Endothelial cell of umbilical vein (primary cell): ENCODE measurements at regions not wholly inside any gene's neighbourhood (a gene's known extent, or its start where the extent isn't known, plus 50 kb on each side); places are given as distances from the start of the nearest gene placed in this dataset.

ENCODE experiments used
- BruUV-seq: library from RNA; stranded (reverse); fragments of 400-500 nt; replicated peaks from 2 replicates; lab custom pipeline; 2021; lab: Mats Ljungman, UMichigan
- CTCF ChIA-PET: fragments of 300-600, 350-600 bp; sonication (Branson Sonifier 250); formaldehyde crosslinking; loops from one replicate; lab custom pipeline; 2021; ENCODE audit warnings: antibody characterized with exemption, inconsistent platforms; lab: Charles Lee
- POLR2A ChIA-PET: fragments of 300-600, 350-600 bp; sonication (Branson Sonifier 250); formaldehyde crosslinking; loops from one replicate; lab custom pipeline; 2021; ENCODE audit warnings: antibody characterized with exemption, inconsistent platforms; lab: Charles Lee
- DNase-seq: peaks from one replicate; pipeline ENCODE4 v3.0.0-alpha.2; 2011; ENCODE audit warnings: low read depth, low spot score
- FAIRE-seq: peaks from 2 replicates; lab custom pipeline; 2011; peaks lifted over from hg19 to GRCh38; lab: Jason Lieb, UNC
- H2AFZ ChIP-seq: 2 replicates; pipeline ENCODE4 v1.6.0; 2012; ENCODE audit warnings: low read depth, low read length, control low read depth, inconsistent platforms
- H3K27ac ChIP-seq: 2 replicates; pipeline ENCODE4 v1.5.1; 2011; ENCODE audit warnings: low read depth, mild to moderate bottlenecking, control low read depth, low read length, moderate library complexity; ENCODE audit not compliant: insufficient read depth
- H3K27me3 ChIP-seq, 2 experiments: 2 replicates each; pipeline versions ENCODE4 v1.6.0 to v1.6.1; 2011; ENCODE audit warnings: low read length in 2 of 2, mixed read lengths in 1 of 2; ENCODE audit not compliant: control insufficient read depth in 2 of 2, insufficient read depth in 2 of 2
- H3K36me3 ChIP-seq, 2 experiments: 2 replicates in 1 of 2; 3 replicates in 1 of 2; pipeline ENCODE4 v1.5.1; 2011; ENCODE audit warnings: low read length in 2 of 2, mild to moderate bottlenecking in 1 of 2, moderate library complexity in 1 of 2; ENCODE audit not compliant: control insufficient read depth in 2 of 2, insufficient read depth in 2 of 2; ENCODE audit errors: extremely low read depth in 1 of 2
- H3K4me1 ChIP-seq: 3 replicates; pipeline ENCODE4 v1.5.1; 2011; ENCODE audit warnings: mild to moderate bottlenecking, low read length; ENCODE audit not compliant: control insufficient read depth, insufficient read depth; ENCODE audit errors: extremely low read depth
- H3K4me2 ChIP-seq: 2 replicates; pipeline ENCODE4 v1.6.1; 2011; ENCODE audit warnings: low read length, control low read depth, mixed read lengths; ENCODE audit not compliant: insufficient read depth
- H3K4me3 ChIP-seq, 3 experiments: fragments of 200-600 bp in 1 of 3; sonication (generic), shearing (Covaris generic) in 1 of 3; replicated peaks in 1 of 3; 2 replicates each; pipeline ENCODE4 v1.5.1; 2011 to 2016; ENCODE audit warnings: control low read depth in 3 of 3, low read length in 3 of 3, mild to moderate bottlenecking in 2 of 3, inconsistent platforms in 1 of 3, low read depth in 1 of 3, moderate library complexity in 1 of 3; ENCODE audit not compliant: insufficient read depth in 1 of 3
- H3K79me2 ChIP-seq: 2 replicates; pipeline ENCODE4 v1.6.0; 2012; ENCODE audit warnings: low read length, inconsistent platforms; ENCODE audit not compliant: control insufficient read depth, insufficient read depth
- H3K9ac ChIP-seq: replicated peaks from 2 replicates; pipeline ENCODE3; 2011; ENCODE audit warnings: low read length, control low read depth; ENCODE audit not compliant: insufficient read depth; ENCODE audit errors: extremely low read depth
- H3K9me1 ChIP-seq: replicated peaks from 3 replicates; pipeline ENCODE4 v1.6.0; 2011; ENCODE audit warnings: mild to moderate bottlenecking, low read length; ENCODE audit not compliant: control insufficient read depth, insufficient read depth; ENCODE audit errors: extremely low read depth
- H3K9me3 ChIP-seq: replicated peaks from 2 replicates; pipeline ENCODE4 v1.5.1; 2012; ENCODE audit warnings: low read length, inconsistent platforms; ENCODE audit not compliant: control insufficient read depth, insufficient read depth
- H4K20me1 ChIP-seq: replicated peaks from 2 replicates; pipeline ENCODE3; 2011; ENCODE audit warnings: mild to moderate bottlenecking, low read length; ENCODE audit not compliant: control insufficient read depth, insufficient read depth; ENCODE audit errors: extremely low read depth
- CTCF ChIP-seq, 2 donors: IDR thresholded peaks; 1 replicate in 1 of 2; 2 replicates in 1 of 2; pipeline ENCODE4 v1.5.1; 2011; ENCODE audit warnings: low read length in 2 of 2, mild to moderate bottlenecking in 2 of 2, moderate library complexity in 2 of 2, control low read depth in 1 of 2, inconsistent platforms in 1 of 2, low read depth in 1 of 2; ENCODE audit not compliant: insufficient read depth in 1 of 2; ENCODE audit errors: extremely low read depth in 1 of 2
- EZH2 ChIP-seq: IDR thresholded peaks from 2 replicates; pipeline ENCODE4 v1.6.1; 2012; ENCODE audit warnings: borderline replicate concordance, low read depth, mild to moderate bottlenecking, moderate library complexity, low read length, inconsistent platforms; ENCODE audit not compliant: severe bottlenecking
- FOS ChIP-seq: IDR thresholded peaks from 2 replicates; pipeline ENCODE4 v1.6.1; 2011; ENCODE audit warnings: mild to moderate bottlenecking, low read length, moderate library complexity, borderline replicate concordance; ENCODE audit not compliant: insufficient read depth
- GATA2 ChIP-seq: IDR thresholded peaks from 2 replicates; pipeline ENCODE4 v1.7.0; 2011; ENCODE audit warnings: low read depth, mild to moderate bottlenecking, moderate library complexity, mixed read lengths, low read length; ENCODE audit not compliant: insufficient read length, insufficient read depth
- JUN ChIP-seq: IDR thresholded peaks from 2 replicates; pipeline ENCODE4 v1.6.1; 2011; ENCODE audit warnings: borderline replicate concordance, low read depth; ENCODE audit not compliant: insufficient read length, insufficient read depth
- MYC ChIP-seq: IDR thresholded peaks from one replicate; pipeline ENCODE4 v1.6.1; 2011; ENCODE audit warnings: mild to moderate bottlenecking, low read depth, low read length
- POLR2A ChIP-seq: IDR thresholded peaks from 2 replicates; pipeline ENCODE4 v1.6.1; 2012; ENCODE audit warnings: low read depth, mild to moderate bottlenecking, control low read depth, low read length
- POLR2AphosphoS5 ChIP-seq: IDR thresholded peaks from 2 replicates; pipeline ENCODE4 v1.6.1; 2012; ENCODE audit warnings: low read depth, mild to moderate bottlenecking, control low read depth, low read length, moderate library complexity; ENCODE audit not compliant: insufficient read depth
- dilution Hi-C: fragments of 300-500 bp; cut with MboI; formaldehyde crosslinking; loops from one replicate; pipeline ENCODE4 v1.15.0; 2019; ENCODE audit warnings: low sequenced_read_pairs; ENCODE audit not compliant: extremely low pct_ligation_motif_present
- intact Hi-C: fragments of 100-400 bp; cut with micrococcal nuclease; formaldehyde crosslinking; loops from one replicate; pipeline ENCODE4 v1.10.0; 2022
- TF ChIP-seq, protein P1 (sequence below): IDR thresholded peaks from 2 replicates; pipeline ENCODE4 v1.6.1; 2011; ENCODE audit not compliant: insufficient read depth, insufficient read length

DNA sequence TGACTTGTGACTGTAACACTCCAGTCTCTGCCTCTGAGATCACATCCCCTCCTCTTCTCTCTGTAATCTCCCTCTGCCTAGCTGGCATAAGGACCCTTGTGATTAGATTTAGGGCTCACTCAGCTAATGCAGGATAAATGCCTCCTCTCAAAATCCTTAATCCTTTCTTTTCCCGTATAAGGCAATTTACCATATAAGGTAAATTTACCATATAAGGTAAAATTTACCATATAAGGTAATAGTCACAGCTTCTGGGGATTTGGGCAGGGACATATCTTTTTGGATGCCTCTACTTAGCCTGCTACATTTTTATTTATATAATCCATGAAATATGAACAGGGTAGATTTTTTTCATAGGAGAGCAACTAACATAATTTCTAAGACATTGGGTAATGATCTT lies 318.0 kb upstream of the PUM3 start:
- CTCF ChIA-PET, result no interaction called here
- POLR2A ChIA-PET, result no interaction called here

More for the DNA sequence above, 318.0 kb upstream of the PUM3 start:
- DNase-seq (no peak), FAIRE-seq (no peak)
- dilution Hi-C loops, result no loop called here
- no peak overlapping the region for H2AFZ ChIP-seq
- no peak overlapping the region for H3K9ac ChIP-seq
- no peaks in the 10 kb centered on the region for H3K4me1 ChIP-seq
- BruUV-seq, result no TSS peak
- no peaks in the 10 kb centered on the region for H3K9me1 ChIP-seq
- TF ChIP-seq, protein P1, sequence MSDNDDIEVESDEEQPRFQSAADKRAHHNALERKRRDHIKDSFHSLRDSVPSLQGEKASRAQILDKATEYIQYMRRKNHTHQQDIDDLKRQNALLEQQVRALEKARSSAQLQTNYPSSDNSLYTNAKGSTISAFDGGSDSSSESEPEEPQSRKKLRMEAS, result no peak
- TF ChIP-seq POLR2AphosphoS5 (no peak), JUN (no peak), MYC (no peak), CTCF (IDR thresholded peaks at IDR 0.05; ENCODE audit: extremely low read depth in 1 of 2, insufficient read depth in 1 of 2, low read depth in 1 of 2, low read length in 2 of 2) (no peak), FOS (no peak), GATA2 (no peak), POLR2A (no peak), EZH2 (no peak)
- H3K27ac ChIP-seq, result no peak overlapping the region
- H4K20me1 ChIP-seq, result no peaks in the 10 kb centered on the region
- no peaks in the 10 kb centered on the region for H3K9me3 ChIP-seq
- no peaks in the 10 kb centered on the region for H3K79me2 ChIP-seq
- H3K4me2 ChIP-seq, result no peak overlapping the region
- intact Hi-C loops, result no loop called here
- H3K4me3 ChIP-seq, result no peak overlapping the region
- no peaks in the 10 kb centered on the region for H3K27me3 ChIP-seq
- H3K36me3 ChIP-seq, result no peaks in the 10 kb centered on the region
